Fibroblast of villous mesenchyme (primary cell): ENCODE measurements at regions not wholly inside any gene's neighbourhood (a gene's known extent, or its start where the extent isn't known, plus 50 kb on each side); places are given as distances from the start of the nearest gene placed in this dataset.

ENCODE experiments used
- DNase-seq: peaks from one replicate; pipeline ENCODE4 v3.0.0-alpha.2; 2010; ENCODE audit warnings: low read depth
- H3K4me3 ChIP-seq: 2 replicates; pipeline ENCODE4 v1.5.1; 2011; ENCODE audit warnings: low read depth, mild to moderate bottlenecking, low read length
- TF ChIP-seq, protein P1 (sequence below): IDR thresholded peaks from 2 replicates; pipeline ENCODE4 v1.5.1; 2012; ENCODE audit warnings: low read depth, mild to moderate bottlenecking, low read length; ENCODE audit not compliant: insufficient read depth

DNA sequence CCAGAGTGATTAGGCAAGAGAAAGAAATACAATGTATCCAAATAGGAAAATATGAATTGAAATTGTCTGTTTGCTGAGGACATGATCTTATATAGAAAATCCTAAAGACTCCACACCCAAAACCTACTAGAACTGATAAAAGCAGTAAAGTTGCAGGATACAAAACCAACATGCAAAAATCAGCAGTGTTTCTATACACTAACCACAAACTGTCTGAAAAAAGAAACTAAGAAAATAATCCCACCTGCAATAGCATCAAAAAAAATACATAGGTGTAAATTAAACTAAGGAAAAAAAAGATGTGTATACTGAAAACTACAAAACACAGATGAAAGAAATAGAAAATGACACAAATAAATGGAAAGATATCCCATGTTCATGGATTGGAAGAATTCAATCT lies 203.6 kb upstream of the SETMAR start:
- no peak overlapping the region for H3K4me3 ChIP-seq
- DNase-seq = no peak
- TF ChIP-seq, protein P1, sequence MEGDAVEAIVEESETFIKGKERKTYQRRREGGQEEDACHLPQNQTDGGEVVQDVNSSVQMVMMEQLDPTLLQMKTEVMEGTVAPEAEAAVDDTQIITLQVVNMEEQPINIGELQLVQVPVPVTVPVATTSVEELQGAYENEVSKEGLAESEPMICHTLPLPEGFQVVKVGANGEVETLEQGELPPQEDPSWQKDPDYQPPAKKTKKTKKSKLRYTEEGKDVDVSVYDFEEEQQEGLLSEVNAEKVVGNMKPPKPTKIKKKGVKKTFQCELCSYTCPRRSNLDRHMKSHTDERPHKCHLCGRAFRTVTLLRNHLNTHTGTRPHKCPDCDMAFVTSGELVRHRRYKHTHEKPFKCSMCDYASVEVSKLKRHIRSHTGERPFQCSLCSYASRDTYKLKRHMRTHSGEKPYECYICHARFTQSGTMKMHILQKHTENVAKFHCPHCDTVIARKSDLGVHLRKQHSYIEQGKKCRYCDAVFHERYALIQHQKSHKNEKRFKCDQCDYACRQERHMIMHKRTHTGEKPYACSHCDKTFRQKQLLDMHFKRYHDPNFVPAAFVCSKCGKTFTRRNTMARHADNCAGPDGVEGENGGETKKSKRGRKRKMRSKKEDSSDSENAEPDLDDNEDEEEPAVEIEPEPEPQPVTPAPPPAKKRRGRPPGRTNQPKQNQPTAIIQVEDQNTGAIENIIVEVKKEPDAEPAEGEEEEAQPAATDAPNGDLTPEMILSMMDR = no peak

GRCh38 chr3:4107430-4107829 lies 195.7 kb upstream of the SETMAR start:
- no peak for DNase-seq
- H3K4me3 ChIP-seq = no peak overlapping the region
- TF ChIP-seq, protein P1 = no peak

- TF ChIP-seq, protein P1 = no peak
- H3K4me3 ChIP-seq = no peak overlapping the region
- no peak for DNase-seq
Observed at GRCh38 chr3:4113811-4114522, 189.2 kb upstream of the SETMAR start.

- DNase-seq = no peak
- no peak overlapping the region for H3K4me3 ChIP-seq
- TF ChIP-seq, protein P1 = no peak
Observed at GRCh38 chr3:4119119-4119518, 184.1 kb upstream of the SETMAR start.

DNA sequence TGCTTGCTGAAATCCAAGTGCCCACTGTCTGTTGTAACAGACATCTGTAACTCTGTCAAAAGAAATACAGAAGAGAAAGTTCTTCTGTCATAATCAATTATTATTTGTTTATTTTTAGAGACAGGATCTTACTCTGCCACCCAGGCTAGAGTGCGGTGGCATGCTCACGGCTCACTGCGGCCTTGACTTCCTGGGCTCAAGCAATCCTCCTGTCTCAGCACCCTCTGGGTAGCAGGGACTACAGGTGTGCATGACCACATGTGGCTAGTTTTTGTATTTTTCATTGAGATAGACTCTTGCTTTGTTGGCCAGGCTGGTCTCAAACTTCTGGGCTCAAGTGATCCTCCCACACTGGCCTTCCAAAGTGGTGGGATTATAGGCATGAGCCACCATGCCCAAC lies 177.6 kb upstream of the SETMAR start:
- TF ChIP-seq, protein P1 = no peak
- no peak for DNase-seq
- no peak overlapping the region for H3K4me3 ChIP-seq

GRCh38 chr3:4138150-4138785 lies 164.9 kb upstream of the SETMAR start:
- H3K4me3 ChIP-seq = no peak overlapping the region

More at GRCh38 chr3:4138150-4138785, 164.9 kb upstream of the SETMAR start:
- no peak for DNase-seq
- TF ChIP-seq, protein P1 = no peak
